ENCODE measurements at regions not wholly inside any gene's neighbourhood (a gene's known extent, or its start where the extent isn't known, plus 50 kb on each side); places are given as distances from the start of the nearest gene placed in this dataset.

DNA sequence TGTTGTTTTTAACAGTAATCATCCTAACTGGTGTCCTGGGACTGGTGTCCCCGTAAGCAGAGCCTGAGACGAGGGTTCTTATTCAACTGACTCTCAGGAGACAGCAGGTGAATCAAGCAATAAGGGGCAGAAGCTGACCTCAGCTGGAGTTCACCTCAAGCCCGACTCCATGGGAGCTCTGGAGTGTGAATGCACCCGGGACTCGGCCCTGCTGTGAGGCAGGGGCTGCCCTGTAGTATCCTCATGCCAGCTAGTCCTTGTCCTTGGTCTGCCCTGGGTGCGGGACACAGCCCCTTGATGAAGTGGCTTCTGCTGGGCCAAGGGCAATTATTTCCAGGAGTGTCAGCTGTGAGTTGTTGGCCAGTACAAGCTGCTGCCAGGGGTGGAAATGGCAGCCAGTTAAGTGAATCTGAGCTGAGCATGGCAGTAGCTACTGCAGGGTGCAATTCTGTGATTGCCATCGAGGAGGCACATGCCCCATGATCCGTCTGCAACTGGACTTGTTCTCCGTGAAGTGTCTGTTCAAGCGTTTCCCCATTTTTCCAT lies 54.9 kb upstream of the OTOS start:
- Histone ChIP-seq H3K4me3 (replicated peaks in 1 of 4; ENCODE audit: control extremely low read depth in 1 of 4, insufficient read depth in 1 of 4, low read depth in 3 of 4, low read length in 4 of 4) (no peak overlapping the region), H2AFZ (ENCODE audit: low read length) (no peak overlapping the region), H4K20me1 (ENCODE audit: control insufficient read depth, extremely low read depth, insufficient read depth, low read length) (no peaks in the 10 kb centered on the region), H3K4me2 (ENCODE audit: extremely low read depth, insufficient read depth, low read length) (no peak overlapping the region), H3K9ac (ENCODE audit: insufficient read depth, low read length) (no peak overlapping the region), H3K79me2 (ENCODE audit: control insufficient read depth, insufficient read depth, low read length) (no peaks in the 10 kb centered on the region), H3K27me3 (ENCODE audit: control insufficient read depth, insufficient read depth, low read length) (peaks cover 4% of the 10 kb centered on the region), H3K9me3 (ENCODE audit: control insufficient read depth, insufficient read depth, low read depth, low read length) (no peaks in the 10 kb centered on the region), H3K36me3 (ENCODE audit: control insufficient read depth, insufficient read depth, low read length) (no peaks in the 10 kb centered on the region), H3K27ac (ENCODE audit: insufficient read depth, low read length) (no peak overlapping the region), H3K4me1 (ENCODE audit: control insufficient read depth, extremely low read depth, insufficient read depth, low read length) (no peaks in the 10 kb centered on the region)
- TF ChIP-seq EZH2 (IDR thresholded peaks at IDR 0.05; ENCODE audit: low read length, missing control alignments), result no peak
- TF ChIP-seq, protein P1, sequence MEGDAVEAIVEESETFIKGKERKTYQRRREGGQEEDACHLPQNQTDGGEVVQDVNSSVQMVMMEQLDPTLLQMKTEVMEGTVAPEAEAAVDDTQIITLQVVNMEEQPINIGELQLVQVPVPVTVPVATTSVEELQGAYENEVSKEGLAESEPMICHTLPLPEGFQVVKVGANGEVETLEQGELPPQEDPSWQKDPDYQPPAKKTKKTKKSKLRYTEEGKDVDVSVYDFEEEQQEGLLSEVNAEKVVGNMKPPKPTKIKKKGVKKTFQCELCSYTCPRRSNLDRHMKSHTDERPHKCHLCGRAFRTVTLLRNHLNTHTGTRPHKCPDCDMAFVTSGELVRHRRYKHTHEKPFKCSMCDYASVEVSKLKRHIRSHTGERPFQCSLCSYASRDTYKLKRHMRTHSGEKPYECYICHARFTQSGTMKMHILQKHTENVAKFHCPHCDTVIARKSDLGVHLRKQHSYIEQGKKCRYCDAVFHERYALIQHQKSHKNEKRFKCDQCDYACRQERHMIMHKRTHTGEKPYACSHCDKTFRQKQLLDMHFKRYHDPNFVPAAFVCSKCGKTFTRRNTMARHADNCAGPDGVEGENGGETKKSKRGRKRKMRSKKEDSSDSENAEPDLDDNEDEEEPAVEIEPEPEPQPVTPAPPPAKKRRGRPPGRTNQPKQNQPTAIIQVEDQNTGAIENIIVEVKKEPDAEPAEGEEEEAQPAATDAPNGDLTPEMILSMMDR (conservative IDR thresholded peaks at IDR 0.05 in 1 of 2, IDR thresholded peaks at IDR 0.05 in 1 of 2; ENCODE audit: low read depth in 1 of 2, low read length in 2 of 2), result no peak
- no peak for DNase-seq (ENCODE audit: low read depth in 2 of 2)

DNA sequence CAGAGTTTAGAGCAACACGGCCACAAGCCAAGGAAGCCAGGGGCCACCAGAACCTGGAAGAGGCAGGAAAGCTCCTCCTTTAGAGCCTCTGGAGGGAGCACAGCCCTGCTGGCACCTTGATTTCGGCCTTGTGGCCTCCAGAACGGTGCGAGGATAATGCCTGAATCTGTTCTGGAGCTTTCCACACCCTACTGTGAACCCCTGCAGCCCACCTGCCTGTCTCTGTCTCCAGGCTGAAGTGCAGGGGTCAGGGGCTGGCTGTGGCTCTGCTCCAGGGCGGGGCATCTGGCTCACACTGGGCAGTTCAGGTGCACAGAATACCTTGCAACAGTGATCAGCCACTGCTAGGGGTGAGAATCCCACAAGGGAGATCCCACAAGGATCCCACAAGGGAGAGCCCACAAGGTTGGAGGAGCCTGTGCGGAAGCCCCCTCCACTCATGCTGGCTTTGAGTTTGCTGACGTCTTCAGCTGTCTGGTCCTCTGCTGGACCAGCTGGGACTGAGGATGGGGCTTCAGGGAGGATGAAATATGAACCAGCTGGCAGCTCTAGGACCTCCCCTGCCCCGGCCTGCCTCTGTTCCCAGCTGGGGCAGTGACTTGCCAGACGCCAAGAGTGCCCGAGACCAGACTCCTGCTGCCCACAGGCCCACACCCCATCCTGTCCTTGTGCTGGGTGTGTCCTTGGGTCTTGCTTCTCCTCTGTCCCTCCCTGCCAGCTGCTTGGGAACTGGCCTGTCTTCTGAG lies 56.4 kb upstream of the OTOS start:
- H3K4me3 ChIP-seq (replicated peaks in 1 of 4; ENCODE audit: control extremely low read depth in 1 of 4, insufficient read depth in 1 of 4, low read depth in 3 of 4, low read length in 4 of 4), result no peak overlapping the region
- H3K9ac ChIP-seq (ENCODE audit: insufficient read depth, low read length), result no peak overlapping the region
- no peak for TF ChIP-seq EZH2 (IDR thresholded peaks at IDR 0.05; ENCODE audit: low read length, missing control alignments)
- TF ChIP-seq, protein P1 (conservative IDR thresholded peaks at IDR 0.05 in 1 of 2, IDR thresholded peaks at IDR 0.05 in 1 of 2; ENCODE audit: low read depth in 1 of 2, low read length in 2 of 2), result no peak
- H3K9me3 ChIP-seq (ENCODE audit: control insufficient read depth, insufficient read depth, low read depth, low read length), result no peaks in the 10 kb centered on the region
- H2AFZ ChIP-seq (ENCODE audit: low read length), result no peak overlapping the region
- H3K79me2 ChIP-seq (ENCODE audit: control insufficient read depth, insufficient read depth, low read length), result no peaks in the 10 kb centered on the region
- no peak for DNase-seq (ENCODE audit: low read depth in 2 of 2)
- H3K27me3 ChIP-seq (ENCODE audit: control insufficient read depth, insufficient read depth, low read length), result peaks cover 11% of the 10 kb centered on the region
- no peaks in the 10 kb centered on the region for H3K4me1 ChIP-seq (ENCODE audit: control insufficient read depth, extremely low read depth, insufficient read depth, low read length)
- H3K4me2 ChIP-seq (ENCODE audit: extremely low read depth, insufficient read depth, low read length), result no peak overlapping the region
- no peak overlapping the region for H3K27ac ChIP-seq (ENCODE audit: insufficient read depth, low read length)
- H4K20me1 ChIP-seq (ENCODE audit: control insufficient read depth, extremely low read depth, insufficient read depth, low read length), result no peaks in the 10 kb centered on the region
- no peaks in the 10 kb centered on the region for H3K36me3 ChIP-seq (ENCODE audit: control insufficient read depth, insufficient read depth, low read length)

DNA sequence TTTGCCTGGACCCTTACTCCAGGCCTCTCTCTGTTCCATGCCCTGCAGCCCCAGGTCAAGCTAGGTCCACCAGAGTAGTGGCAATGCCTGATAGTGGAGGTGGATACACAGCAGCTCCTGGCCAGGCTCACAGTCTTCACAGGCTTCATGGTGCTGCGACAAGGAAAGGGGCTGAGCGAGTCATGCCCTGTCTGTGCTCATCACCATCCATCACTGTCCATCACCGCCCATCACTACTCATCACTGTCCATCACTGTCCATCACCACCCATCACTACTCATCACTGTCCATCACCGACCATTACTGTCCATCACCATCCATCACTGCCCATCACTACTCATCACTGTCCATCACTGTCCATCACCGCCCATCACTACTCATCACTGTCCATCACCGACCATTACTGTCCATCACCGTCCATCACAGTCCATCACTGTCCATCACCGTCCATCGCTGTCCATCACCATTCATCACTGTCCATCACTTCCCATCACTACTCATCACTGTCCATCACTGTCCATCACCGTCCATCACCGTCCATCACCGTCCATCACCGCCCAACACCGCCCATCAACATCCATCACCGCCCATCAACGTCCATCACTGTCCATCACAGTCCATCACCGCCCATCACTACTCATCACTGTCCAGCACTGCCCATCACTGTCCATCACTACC lies 57.1 kb upstream of the OTOS start:
- Histone ChIP-seq H2AFZ (ENCODE audit: low read length) (no peak overlapping the region), H4K20me1 (ENCODE audit: control insufficient read depth, extremely low read depth, insufficient read depth, low read length) (no peaks in the 10 kb centered on the region), H3K9ac (ENCODE audit: insufficient read depth, low read length) (no peak overlapping the region), H3K4me2 (ENCODE audit: extremely low read depth, insufficient read depth, low read length) (no peak overlapping the region), H3K36me3 (ENCODE audit: control insufficient read depth, insufficient read depth, low read length) (no peaks in the 10 kb centered on the region), H3K27me3 (ENCODE audit: control insufficient read depth, insufficient read depth, low read length) (peaks cover 12% of the 10 kb centered on the region), H3K79me2 (ENCODE audit: control insufficient read depth, insufficient read depth, low read length) (no peaks in the 10 kb centered on the region), H3K4me3 (replicated peaks in 1 of 4; ENCODE audit: control extremely low read depth in 1 of 4, insufficient read depth in 1 of 4, low read depth in 3 of 4, low read length in 4 of 4) (no peak overlapping the region), H3K4me1 (ENCODE audit: control insufficient read depth, extremely low read depth, insufficient read depth, low read length) (no peaks in the 10 kb centered on the region), H3K9me3 (ENCODE audit: control insufficient read depth, insufficient read depth, low read depth, low read length) (no peaks in the 10 kb centered on the region), H3K27ac (ENCODE audit: insufficient read depth, low read length) (no peak overlapping the region)
- DNase-seq (ENCODE audit: low read depth in 2 of 2), result no peak
- TF ChIP-seq, protein P1 (conservative IDR thresholded peaks at IDR 0.05 in 1 of 2, IDR thresholded peaks at IDR 0.05 in 1 of 2; ENCODE audit: low read depth in 1 of 2, low read length in 2 of 2), result no peak
- TF ChIP-seq EZH2 (IDR thresholded peaks at IDR 0.05; ENCODE audit: low read length, missing control alignments), result no peak
